HUES48 (cell line): ENCODE measurements at regions not wholly inside any gene's neighbourhood (a gene's known extent, or its start where the extent isn't known, plus 50 kb on each side); places are given as distances from the start of the nearest gene placed in this dataset.
A peak's percentile ranks its signal among the peaks of the same experiment; 100 is the strongest.

Source experiments
- H3K27ac ChIP-seq: one replicate; pipeline ENCODE4 v1.7.0; 2013; ENCODE audit warnings: low read depth, low read length, inconsistent platforms
- H3K27me3 ChIP-seq: 2 replicates; pipeline ENCODE4 v1.6.1; 2013; ENCODE audit warnings: mild to moderate bottlenecking, low read length; ENCODE audit not compliant: control insufficient read depth, insufficient read depth
- H3K36me3 ChIP-seq: 2 replicates; pipeline ENCODE4 v1.6.1; 2013; ENCODE audit warnings: low read length; ENCODE audit not compliant: control insufficient read depth, insufficient read depth
- H3K4me1 ChIP-seq: 2 replicates; pipeline ENCODE4 v1.6.1; 2013; ENCODE audit warnings: mild to moderate bottlenecking, low read length; ENCODE audit not compliant: control insufficient read depth, insufficient read depth
- H3K4me3 ChIP-seq: 2 replicates; pipeline ENCODE4 v1.5.1; 2013; ENCODE audit warnings: mild to moderate bottlenecking, low read depth, low read length
- H3K9ac ChIP-seq: 2 replicates; pipeline ENCODE4 v1.6.1; 2013; ENCODE audit warnings: mild to moderate bottlenecking, low read depth, low read length, moderate library complexity
- H3K9me3 ChIP-seq: 2 replicates; pipeline ENCODE4 v1.6.1; 2013; ENCODE audit warnings: low read length; ENCODE audit not compliant: control insufficient read depth, insufficient read depth

DNA sequence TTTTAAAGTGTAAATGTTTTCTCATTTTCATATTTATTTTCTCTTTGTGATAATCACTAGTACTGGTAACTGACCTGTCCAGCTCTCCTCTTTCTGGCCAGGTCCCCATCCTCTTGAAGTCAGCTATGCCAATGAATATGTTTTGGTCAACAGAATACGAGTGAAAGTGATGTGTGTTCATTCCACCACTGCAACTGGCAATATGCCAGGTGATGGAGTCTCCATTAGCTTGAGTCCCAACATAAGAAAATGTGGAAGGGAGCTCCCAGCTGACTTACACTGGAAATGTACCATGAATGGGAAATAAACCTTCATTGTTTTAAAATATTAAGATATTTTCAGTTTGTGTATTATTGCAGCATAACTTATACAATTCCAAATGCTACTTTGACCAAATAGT lies 75.8 kb downstream of the CCDC34 start:
- no peaks in the 10 kb centered on the region; the same call in 1 of the 2 replicates for H3K4me1 ChIP-seq
- no peak overlapping the region for H3K4me3 ChIP-seq
- peaks cover 17% of the 10 kb centered on the region for H3K9me3 ChIP-seq
- H3K9ac ChIP-seq: no peak overlapping the region
- H3K36me3 ChIP-seq: no peaks in the 10 kb centered on the region
- H3K27ac ChIP-seq: no peak overlapping the region
- H3K27me3 ChIP-seq: no peaks in the 10 kb centered on the region

DNA sequence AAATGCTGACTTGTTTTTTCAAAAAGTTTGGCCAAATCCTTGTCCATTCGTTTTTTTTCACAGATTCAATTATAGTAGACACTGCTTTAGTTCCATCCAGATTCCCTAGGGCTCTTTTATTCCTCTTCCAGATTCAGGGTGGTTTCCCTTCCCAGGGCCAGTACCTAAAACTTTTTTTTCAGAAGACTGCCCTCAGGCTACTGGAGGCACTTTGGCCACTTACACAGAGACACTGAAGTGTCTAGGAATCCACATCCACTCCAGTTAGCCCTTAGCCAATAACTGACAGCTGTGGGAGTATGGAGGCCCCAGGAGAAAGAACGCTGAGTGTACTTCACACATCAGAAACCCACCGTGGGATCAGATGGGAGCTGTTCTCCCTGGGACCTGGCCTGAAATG lies 77.3 kb downstream of the CCDC34 start:
- Histone ChIP-seq H3K4me3 (no peak overlapping the region), H3K27me3 (no peaks in the 10 kb centered on the region), H3K9me3 (peaks cover 3% of the 10 kb centered on the region; the same call in 1 of the 2 replicates), H3K9ac (no peak overlapping the region), H3K27ac (no peak overlapping the region), H3K4me1 (no peaks in the 10 kb centered on the region; the same call in 1 of the 2 replicates), H3K36me3 (no peaks in the 10 kb centered on the region)

DNA sequence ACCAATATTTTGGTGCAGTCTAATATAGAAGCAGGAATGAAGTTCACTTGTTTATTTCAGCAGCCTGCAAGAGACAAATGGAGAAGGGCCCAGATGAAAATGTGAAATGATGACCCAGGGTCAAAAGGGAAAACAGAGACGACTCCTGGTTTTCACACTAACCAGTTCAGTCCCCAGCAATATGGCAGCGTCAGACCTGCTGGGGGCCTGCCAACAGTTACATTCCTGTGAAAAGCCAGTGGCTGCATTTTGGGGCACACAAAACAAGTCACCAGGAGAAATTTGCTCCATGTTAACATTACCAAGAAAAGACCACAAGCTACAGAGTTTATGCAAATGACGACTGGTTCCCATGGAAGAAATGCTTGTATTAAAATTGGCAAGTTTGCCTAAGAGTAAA lies 80.2 kb downstream of the CCDC34 start:
- Histone ChIP-seq H3K9me3 (no peaks in the 10 kb centered on the region), H3K27ac (peak overlapping the region; percentile 23), H3K27me3 (no peaks in the 10 kb centered on the region), H3K4me3 (no peak overlapping the region), H3K9ac (no peak overlapping the region), H3K4me1 (no peaks in the 10 kb centered on the region; the same call in 1 of the 2 replicates), H3K36me3 (no peaks in the 10 kb centered on the region)

DNA sequence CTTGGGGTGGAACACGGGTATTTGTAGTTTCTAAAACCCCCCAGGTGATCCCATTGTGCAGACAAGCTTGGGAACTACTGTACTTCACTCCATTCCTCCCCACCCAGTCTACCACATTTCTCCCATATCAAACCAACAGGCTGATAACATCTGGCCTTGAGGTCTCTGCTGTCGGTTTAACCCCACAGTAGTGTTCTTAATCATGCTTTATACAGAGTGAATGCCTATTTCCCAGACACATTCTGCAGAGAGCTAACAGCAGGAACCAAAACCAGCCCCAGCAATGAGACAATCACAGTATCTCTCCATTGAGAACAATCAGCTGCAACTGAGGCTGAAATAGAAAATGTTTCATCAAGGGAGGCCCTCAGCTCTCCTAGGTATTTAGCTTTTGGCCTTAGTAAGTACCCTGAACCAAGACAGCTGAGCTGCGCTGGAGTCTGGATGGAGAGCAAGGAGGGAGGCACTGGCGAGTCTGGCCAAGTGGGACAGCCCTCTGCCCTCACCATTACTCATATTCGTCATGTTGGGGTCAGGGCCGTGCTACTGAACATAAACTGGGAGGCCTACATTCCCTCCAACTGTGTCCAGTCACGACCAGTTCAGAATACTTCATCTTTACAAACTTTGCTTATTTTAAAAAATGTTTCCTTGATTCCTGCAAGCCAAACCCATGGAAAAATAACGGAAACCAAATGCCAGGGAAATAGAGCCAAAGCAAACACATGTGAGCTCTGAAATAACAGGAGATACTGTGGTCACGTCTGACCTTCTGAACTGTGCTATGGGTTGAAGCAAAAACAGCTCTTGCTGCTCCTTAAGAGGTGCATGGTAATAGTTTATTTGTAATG lies 81.0 kb downstream of the CCDC34 start:
- Histone ChIP-seq H3K27me3 (no peaks in the 10 kb centered on the region), H3K9ac (no peak overlapping the region), H3K36me3 (no peaks in the 10 kb centered on the region), H3K4me1 (no peaks in the 10 kb centered on the region; the same call in 1 of the 2 replicates), H3K27ac (no peak overlapping the region), H3K9me3 (no peaks in the 10 kb centered on the region), H3K4me3 (no peak overlapping the region)

DNA sequence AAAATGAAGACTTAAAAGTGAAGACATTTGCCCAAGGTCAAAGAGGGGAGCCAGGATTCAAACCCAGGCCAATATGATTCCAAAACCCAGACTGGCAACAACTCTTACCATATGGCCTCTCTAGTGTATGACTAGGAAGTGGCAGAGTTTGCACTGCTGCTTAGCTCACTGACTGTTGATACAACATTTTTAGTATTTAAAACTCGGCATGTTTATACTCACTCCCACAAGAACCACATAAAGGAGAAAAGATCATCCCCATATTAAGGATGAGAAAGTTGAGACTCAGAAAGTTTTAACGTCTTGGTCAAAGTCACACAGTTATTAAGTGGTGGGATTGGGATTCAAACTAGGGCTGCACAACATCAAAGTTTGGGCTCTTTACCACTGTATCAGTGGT lies 81.7 kb downstream of the CCDC34 start:
- no peak overlapping the region for H3K9ac ChIP-seq

DNA sequence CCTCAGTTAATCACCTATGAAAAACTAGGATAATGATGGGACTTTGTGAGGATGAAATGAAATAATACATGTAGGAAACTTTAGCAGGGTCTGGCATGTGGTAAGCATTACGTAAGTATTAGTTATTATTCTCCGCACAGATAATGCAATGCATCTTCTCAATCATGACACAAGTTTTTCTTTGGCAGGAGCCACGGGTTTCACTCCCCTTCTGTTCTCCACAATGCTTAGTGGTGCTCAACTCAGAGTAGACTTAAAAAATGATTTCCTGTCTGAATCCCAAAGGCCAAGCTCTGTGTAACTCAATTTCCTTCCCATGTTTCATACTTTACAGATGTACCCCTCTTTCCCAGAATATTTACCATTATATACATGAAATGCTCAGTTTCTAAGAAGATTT lies 82.9 kb downstream of the CCDC34 start:
- H3K4me3 ChIP-seq: no peak overlapping the region
- H3K36me3 ChIP-seq: no peaks in the 10 kb centered on the region
- H3K27ac ChIP-seq: no peak overlapping the region
- no peaks in the 10 kb centered on the region; the same call in 1 of the 2 replicates for H3K4me1 ChIP-seq
- no peak overlapping the region for H3K9ac ChIP-seq
- H3K9me3 ChIP-seq: no peaks in the 10 kb centered on the region
- H3K27me3 ChIP-seq: no peaks in the 10 kb centered on the region

More for the DNA sequence above, 81.7 kb downstream of the CCDC34 start:
- no peak overlapping the region for H3K27ac ChIP-seq
- no peaks in the 10 kb centered on the region for H3K36me3 ChIP-seq
- H3K9me3 ChIP-seq: no peaks in the 10 kb centered on the region
- H3K27me3 ChIP-seq: no peaks in the 10 kb centered on the region
- no peak overlapping the region for H3K4me3 ChIP-seq
- no peaks in the 10 kb centered on the region; the same call in 1 of the 2 replicates for H3K4me1 ChIP-seq

DNA sequence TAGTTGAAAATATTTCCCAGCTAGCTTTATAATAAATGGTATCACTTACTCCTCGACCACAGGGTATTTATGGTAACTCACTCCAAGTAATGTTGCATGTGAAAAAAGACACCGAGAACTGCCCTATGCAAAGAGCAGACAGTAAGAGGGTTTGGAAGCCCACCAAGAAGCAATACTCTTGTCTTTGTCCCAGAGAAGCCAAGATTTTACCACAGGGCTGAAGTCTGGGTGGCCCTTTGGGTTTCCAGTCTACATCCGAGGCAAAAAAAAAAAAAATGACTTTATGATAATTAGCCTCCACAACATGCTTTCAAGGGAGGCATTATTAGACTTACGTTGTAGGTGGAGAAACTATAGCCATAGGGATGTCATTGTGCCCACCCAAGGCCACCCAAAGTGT lies 83.6 kb downstream of the CCDC34 start:
- Histone ChIP-seq H3K4me3 (no peak overlapping the region), H3K4me1 (no peaks in the 10 kb centered on the region; the same call in 1 of the 2 replicates), H3K9ac (no peak overlapping the region), H3K27ac (no peak overlapping the region), H3K9me3 (no peaks in the 10 kb centered on the region), H3K36me3 (no peaks in the 10 kb centered on the region), H3K27me3 (no peaks in the 10 kb centered on the region)

DNA sequence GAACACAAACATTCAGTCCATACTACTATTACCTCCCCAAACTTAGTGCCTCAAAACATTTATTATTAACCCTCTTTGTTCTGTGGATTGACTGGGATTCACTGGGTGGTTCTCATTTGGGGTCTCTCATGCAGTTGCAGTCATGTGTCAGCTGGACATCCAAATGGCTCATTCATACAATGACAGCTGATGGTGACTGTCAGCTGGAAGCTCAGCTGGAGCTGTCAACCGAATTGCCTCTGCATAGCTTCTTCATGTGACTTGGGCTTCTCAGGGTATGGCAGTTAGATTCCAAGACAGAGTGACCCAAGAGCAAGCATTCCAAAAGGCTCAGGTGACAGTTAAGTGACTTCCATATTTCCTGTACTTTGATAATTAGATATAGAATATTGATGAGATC lies 85.2 kb downstream of the CCDC34 start:
- H3K4me1 ChIP-seq: no peaks in the 10 kb centered on the region
- no peaks in the 10 kb centered on the region for H3K27me3 ChIP-seq
- H3K36me3 ChIP-seq: no peaks in the 10 kb centered on the region

DNA sequence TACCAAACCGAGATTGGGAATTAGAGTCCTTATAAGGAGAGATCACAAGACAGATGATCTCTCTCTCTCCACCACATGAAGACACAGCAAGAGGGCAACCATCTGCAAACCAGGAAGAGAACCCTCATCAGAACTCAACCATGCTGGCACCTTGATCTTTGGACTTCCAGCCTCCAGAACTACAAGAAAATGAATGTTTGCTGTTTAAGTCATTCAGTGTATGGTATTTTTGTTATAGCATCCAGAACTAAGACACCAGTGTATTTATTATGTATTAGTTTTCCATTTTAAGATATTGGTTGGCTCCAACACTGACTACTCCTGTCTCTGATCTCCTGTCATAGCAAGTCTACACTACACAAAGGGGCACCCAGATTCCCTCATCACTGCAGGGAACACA lies 86.9 kb downstream of the CCDC34 start:
- H3K9ac ChIP-seq: no peak overlapping the region
- H3K9me3 ChIP-seq: no peaks in the 10 kb centered on the region
- H3K4me3 ChIP-seq: no peak overlapping the region
- no peak overlapping the region for H3K27ac ChIP-seq
- H3K27me3 ChIP-seq: no peaks in the 10 kb centered on the region
- H3K4me1 ChIP-seq: no peaks in the 10 kb centered on the region
- no peaks in the 10 kb centered on the region for H3K36me3 ChIP-seq

More for the DNA sequence above, 85.2 kb downstream of the CCDC34 start:
- H3K9ac ChIP-seq: no peak overlapping the region
- H3K9me3 ChIP-seq: no peaks in the 10 kb centered on the region
- H3K4me3 ChIP-seq: no peak overlapping the region
- H3K27ac ChIP-seq: no peak overlapping the region

DNA sequence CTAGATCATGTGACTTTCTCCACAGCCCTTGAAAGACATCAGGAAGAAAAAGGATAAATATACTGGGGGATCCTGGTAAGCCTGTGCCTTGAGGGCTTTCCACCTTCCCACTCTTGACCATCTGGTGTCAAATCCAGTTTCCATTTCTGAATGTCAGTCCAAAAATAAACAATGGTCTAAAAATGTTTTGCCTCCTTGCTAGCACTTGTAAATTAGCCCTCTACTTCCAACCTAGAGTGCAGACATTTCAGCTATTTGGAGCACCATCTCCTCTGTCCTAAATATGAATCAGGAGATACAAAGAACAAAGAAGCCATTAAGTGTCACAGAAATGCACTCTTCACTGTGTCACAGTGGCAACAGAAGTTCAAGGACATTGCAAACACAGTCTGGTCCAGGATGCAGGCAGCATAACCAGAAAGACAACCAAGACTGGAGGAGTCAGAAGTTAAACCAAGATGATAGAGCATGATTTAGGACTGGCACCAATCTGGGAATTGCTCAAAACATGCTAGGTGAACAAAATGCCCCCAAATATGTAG lies 88.1 kb downstream of the CCDC34 start:
- no peaks in the 10 kb centered on the region for H3K4me1 ChIP-seq
- H3K27me3 ChIP-seq: no peaks in the 10 kb centered on the region
- no peaks in the 10 kb centered on the region for H3K9me3 ChIP-seq
- H3K4me3 ChIP-seq: no peak overlapping the region
- no peak overlapping the region for H3K27ac ChIP-seq
- H3K9ac ChIP-seq: no peak overlapping the region
- H3K36me3 ChIP-seq: no peaks in the 10 kb centered on the region

DNA sequence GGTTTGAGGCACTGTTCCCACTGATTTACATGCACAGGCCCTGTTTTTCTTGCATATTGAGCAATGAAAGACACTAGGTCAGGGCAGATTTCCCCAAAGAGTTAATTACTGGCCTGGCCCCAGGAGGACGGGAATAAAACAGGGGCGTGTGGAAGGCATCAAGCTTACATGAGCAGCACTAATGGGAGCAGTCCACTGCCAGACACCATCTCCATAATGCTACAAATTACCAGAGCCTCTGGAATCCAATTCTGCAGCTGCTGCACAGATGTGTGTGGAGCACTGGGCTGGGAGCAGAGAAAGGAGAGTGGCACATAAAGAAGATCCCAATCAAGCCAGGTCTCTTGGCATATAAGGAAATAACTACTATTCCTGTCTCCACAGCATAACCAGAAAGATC lies 96.9 kb downstream of the CCDC34 start:
- Histone ChIP-seq H3K36me3 (no peaks in the 10 kb centered on the region), H3K27me3 (no peaks in the 10 kb centered on the region), H3K9ac (no peak overlapping the region), H3K9me3 (no peaks in the 10 kb centered on the region), H3K4me1 (no peaks in the 10 kb centered on the region), H3K4me3 (no peak overlapping the region), H3K27ac (no peak overlapping the region)
